ENCODE measurements at regions not wholly inside any gene's neighbourhood (a gene's known extent, or its start where the extent isn't known, plus 50 kb on each side); places are given as distances from the start of the nearest gene placed in this dataset.

GRCh38 chr2:151156431-151156830 lies 105.2 kb downstream of the RBM43 start:
- H3K4me1 Mint-ChIP-seq: peaks cover 41% of the 10 kb centered on the region
- no peak for TF ChIP-seq CTCF (IDR thresholded peaks at IDR 0.05; ENCODE audit: unreplicated experiment)
- H3K27ac Mint-ChIP-seq: no peak overlapping the region
- peaks cover 2% of the 10 kb centered on the region for H3K36me3 Mint-ChIP-seq
- H3K4me3 Mint-ChIP-seq: no peak overlapping the region
- no peak for DNase-seq (ENCODE audit: low spot score in 2 of 2, unreplicated experiment in 2 of 2)
- no peaks in the 10 kb centered on the region for H3K27me3 Mint-ChIP-seq (ENCODE audit: low read depth)
- peaks cover 9% of the 10 kb centered on the region for H3K9me3 Mint-ChIP-seq

- no peak overlapping the region for H3K27ac Mint-ChIP-seq
- DNase-seq (ENCODE audit: low spot score in 2 of 2, unreplicated experiment in 2 of 2): no peak
- H3K9me3 Mint-ChIP-seq: peaks cover 9% of the 10 kb centered on the region
- H3K4me1 Mint-ChIP-seq: peaks cover 37% of the 10 kb centered on the region
- no peak overlapping the region for H3K4me3 Mint-ChIP-seq
- peaks cover 2% of the 10 kb centered on the region for H3K36me3 Mint-ChIP-seq
- no peak for TF ChIP-seq CTCF (IDR thresholded peaks at IDR 0.05; ENCODE audit: unreplicated experiment)
- H3K27me3 Mint-ChIP-seq (ENCODE audit: low read depth): no peaks in the 10 kb centered on the region
These were observed 108.1 kb downstream of the RBM43 start for GRCh38 chr2:151153601-151154000.

- DNase-seq (ENCODE audit: low spot score in 2 of 2, unreplicated experiment in 2 of 2): no peak
- Mint-ChIP-seq H3K36me3 (peaks cover 2% of the 10 kb centered on the region), H3K27me3 (ENCODE audit: low read depth) (no peaks in the 10 kb centered on the region), H3K4me1 (peaks cover 38% of the 10 kb centered on the region), H3K27ac (peak overlapping the region; percentile 92), H3K9me3 (peaks cover 9% of the 10 kb centered on the region), H3K4me3 (no peak overlapping the region)
- TF ChIP-seq CTCF (IDR thresholded peaks at IDR 0.05; ENCODE audit: unreplicated experiment): no peak
These were observed 111.0 kb downstream of the RBM43 start for GRCh38 chr2:151150331-151151320.

GRCh38 chr2:151138507-151138906 lies 123.2 kb downstream of the RBM43 start:
- Mint-ChIP-seq H3K36me3 (no peaks in the 10 kb centered on the region), H3K9me3 (no peaks in the 10 kb centered on the region), H3K27me3 (ENCODE audit: low read depth) (no peaks in the 10 kb centered on the region), H3K4me3 (no peak overlapping the region), H3K27ac (peak overlapping the region; percentile 50), H3K4me1 (peaks cover 9% of the 10 kb centered on the region)
- no peak for DNase-seq (ENCODE audit: low spot score in 2 of 2, unreplicated experiment in 2 of 2)
- TF ChIP-seq CTCF (IDR thresholded peaks at IDR 0.05; ENCODE audit: unreplicated experiment): no peak

GRCh38 chr2:151137526-151137925 lies 124.1 kb downstream of the RBM43 start:
- TF ChIP-seq CTCF (IDR thresholded peaks at IDR 0.05; ENCODE audit: unreplicated experiment): no peak
- H3K9me3 Mint-ChIP-seq: peaks cover 3% of the 10 kb centered on the region
- no peaks in the 10 kb centered on the region for H3K27me3 Mint-ChIP-seq (ENCODE audit: low read depth)
- no peaks in the 10 kb centered on the region for H3K36me3 Mint-ChIP-seq
- no peak for DNase-seq (ENCODE audit: low spot score in 2 of 2, unreplicated experiment in 2 of 2)
- no peak overlapping the region for H3K27ac Mint-ChIP-seq
- H3K4me3 Mint-ChIP-seq: no peak overlapping the region
- H3K4me1 Mint-ChIP-seq: peaks cover 9% of the 10 kb centered on the region

All from mesothelial cell of epicardium (in vitro differentiated cells).